Fibroblast of lung (primary cell): ENCODE measurements at regions not wholly inside any gene's neighbourhood (a gene's known extent, or its start where the extent isn't known, plus 50 kb on each side); places are given as distances from the start of the nearest gene placed in this dataset.

Source experiments
- DNase-seq, 2 donors: peaks; one replicate each; pipeline versions ENCODE4 v3.0.0 to v3.0.0-alpha.2; 2010; ENCODE audit warnings: low read depth in 2 of 2
- H2AFZ ChIP-seq: 2 replicates; pipeline ENCODE4 v1.5.1; 2012; ENCODE audit warnings: low read length, control low read depth, inconsistent platforms
- H3K27ac ChIP-seq: 2 replicates; pipeline ENCODE4 v1.5.1; 2011; ENCODE audit warnings: low read length, control low read depth; ENCODE audit not compliant: insufficient read depth
- H3K27me3 ChIP-seq: 2 replicates; pipeline ENCODE4 v1.5.1; 2011; ENCODE audit warnings: mild to moderate bottlenecking, low read length; ENCODE audit not compliant: control insufficient read depth, insufficient read depth
- H3K36me3 ChIP-seq: 2 replicates; pipeline ENCODE4 v1.5.1; 2011; ENCODE audit warnings: low read length; ENCODE audit not compliant: control insufficient read depth, insufficient read depth
- H3K4me1 ChIP-seq: 2 replicates; pipeline ENCODE4 v1.5.1; 2011; ENCODE audit warnings: low read length; ENCODE audit not compliant: control insufficient read depth, insufficient read depth; ENCODE audit errors: extremely low read depth
- H3K4me2 ChIP-seq: 2 replicates; pipeline ENCODE4 v1.5.1; 2011; ENCODE audit warnings: low read length, control low read depth; ENCODE audit not compliant: insufficient read depth; ENCODE audit errors: extremely low read depth
- H3K4me3 ChIP-seq, 4 experiments: fragments of 200-600 bp in 1 of 4; sonication (generic) in 1 of 4; replicated peaks in 1 of 4; 2 replicates each; pipeline ENCODE4 v1.5.1; 2011 to 2016; ENCODE audit warnings: low read length in 4 of 4, low read depth in 3 of 4, mild to moderate bottlenecking in 3 of 4, control low read depth in 2 of 4, inconsistent platforms in 1 of 4, mixed read lengths in 1 of 4; ENCODE audit not compliant: insufficient read depth in 1 of 4; ENCODE audit errors: control extremely low read depth in 1 of 4
- H3K79me2 ChIP-seq: 2 replicates; pipeline ENCODE4 v1.5.1; 2012; ENCODE audit warnings: mild to moderate bottlenecking, low read length, inconsistent platforms; ENCODE audit not compliant: control insufficient read depth, insufficient read depth
- H3K9ac ChIP-seq: 2 replicates; pipeline ENCODE4 v1.5.1; 2011; ENCODE audit warnings: mild to moderate bottlenecking, low read length, control low read depth; ENCODE audit not compliant: insufficient read depth
- H3K9me3 ChIP-seq: 2 replicates; pipeline ENCODE4 v1.5.1; 2012; ENCODE audit warnings: low read depth, low read length; ENCODE audit not compliant: control insufficient read depth, insufficient read depth
- H4K20me1 ChIP-seq: 2 replicates; pipeline ENCODE4 v1.5.1; 2011; ENCODE audit warnings: low read length; ENCODE audit not compliant: control insufficient read depth, insufficient read depth; ENCODE audit errors: extremely low read depth
- EZH2 ChIP-seq: IDR thresholded peaks from 2 replicates; pipeline ENCODE4 v1.5.1; 2012; ENCODE audit warnings: low read length, control low read depth, mild to moderate bottlenecking; ENCODE audit errors: missing control alignments
- TF ChIP-seq, protein P1 (sequence below), 2 donors: IDR thresholded peaks in 1 of 2; conservative IDR thresholded peaks in 1 of 2; 1 replicate in 1 of 2; 2 replicates in 1 of 2; pipeline ENCODE4 v1.5.1; 2011 to 2012; ENCODE audit warnings: low read length in 2 of 2, control low read depth in 1 of 2, inconsistent platforms in 1 of 2, low read depth in 1 of 2, mild to moderate bottlenecking in 1 of 2

DNA sequence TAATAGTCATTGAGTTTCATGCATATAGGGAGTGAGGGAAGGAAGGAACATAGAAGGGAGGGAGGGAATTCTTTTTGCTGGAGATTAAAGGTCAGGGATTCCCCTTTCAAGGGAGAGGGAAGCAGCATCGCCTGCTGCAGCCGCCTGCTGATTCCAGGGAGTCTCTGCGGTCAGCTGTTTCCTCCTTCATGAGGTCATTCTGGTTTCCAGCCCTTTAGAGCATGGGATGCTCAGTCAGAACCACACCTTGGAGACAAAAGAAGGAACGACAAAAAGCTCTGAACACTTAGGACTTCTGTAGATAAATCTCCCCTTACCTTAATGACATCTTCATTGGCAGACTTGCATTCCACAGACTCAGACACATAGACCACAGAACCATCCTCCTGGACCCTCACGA is 923.0 kb upstream of the TMEM132C start:
- DNase-seq = peak in 1 of 2 donors; percentile 25
- no peak overlapping the region for H2AFZ ChIP-seq
- H3K9ac ChIP-seq = no peak overlapping the region
- H3K27ac ChIP-seq = no peak overlapping the region
- TF ChIP-seq, protein P1, sequence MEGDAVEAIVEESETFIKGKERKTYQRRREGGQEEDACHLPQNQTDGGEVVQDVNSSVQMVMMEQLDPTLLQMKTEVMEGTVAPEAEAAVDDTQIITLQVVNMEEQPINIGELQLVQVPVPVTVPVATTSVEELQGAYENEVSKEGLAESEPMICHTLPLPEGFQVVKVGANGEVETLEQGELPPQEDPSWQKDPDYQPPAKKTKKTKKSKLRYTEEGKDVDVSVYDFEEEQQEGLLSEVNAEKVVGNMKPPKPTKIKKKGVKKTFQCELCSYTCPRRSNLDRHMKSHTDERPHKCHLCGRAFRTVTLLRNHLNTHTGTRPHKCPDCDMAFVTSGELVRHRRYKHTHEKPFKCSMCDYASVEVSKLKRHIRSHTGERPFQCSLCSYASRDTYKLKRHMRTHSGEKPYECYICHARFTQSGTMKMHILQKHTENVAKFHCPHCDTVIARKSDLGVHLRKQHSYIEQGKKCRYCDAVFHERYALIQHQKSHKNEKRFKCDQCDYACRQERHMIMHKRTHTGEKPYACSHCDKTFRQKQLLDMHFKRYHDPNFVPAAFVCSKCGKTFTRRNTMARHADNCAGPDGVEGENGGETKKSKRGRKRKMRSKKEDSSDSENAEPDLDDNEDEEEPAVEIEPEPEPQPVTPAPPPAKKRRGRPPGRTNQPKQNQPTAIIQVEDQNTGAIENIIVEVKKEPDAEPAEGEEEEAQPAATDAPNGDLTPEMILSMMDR (conservative IDR thresholded peaks at IDR 0.05 in 1 of 2, IDR thresholded peaks at IDR 0.05 in 1 of 2; ENCODE audit: low read depth in 1 of 2, low read length in 2 of 2) = no peak
- no peak for TF ChIP-seq EZH2
- H4K20me1 ChIP-seq = no peaks in the 10 kb centered on the region
- H3K79me2 ChIP-seq = no peaks in the 10 kb centered on the region
- H3K9me3 ChIP-seq = no peaks in the 10 kb centered on the region
- no peaks in the 10 kb centered on the region for H3K4me1 ChIP-seq
- no peak overlapping the region for H3K4me3 ChIP-seq
- no peak overlapping the region for H3K4me2 ChIP-seq
- H3K36me3 ChIP-seq = no peaks in the 10 kb centered on the region
- no peaks in the 10 kb centered on the region for H3K27me3 ChIP-seq

DNA sequence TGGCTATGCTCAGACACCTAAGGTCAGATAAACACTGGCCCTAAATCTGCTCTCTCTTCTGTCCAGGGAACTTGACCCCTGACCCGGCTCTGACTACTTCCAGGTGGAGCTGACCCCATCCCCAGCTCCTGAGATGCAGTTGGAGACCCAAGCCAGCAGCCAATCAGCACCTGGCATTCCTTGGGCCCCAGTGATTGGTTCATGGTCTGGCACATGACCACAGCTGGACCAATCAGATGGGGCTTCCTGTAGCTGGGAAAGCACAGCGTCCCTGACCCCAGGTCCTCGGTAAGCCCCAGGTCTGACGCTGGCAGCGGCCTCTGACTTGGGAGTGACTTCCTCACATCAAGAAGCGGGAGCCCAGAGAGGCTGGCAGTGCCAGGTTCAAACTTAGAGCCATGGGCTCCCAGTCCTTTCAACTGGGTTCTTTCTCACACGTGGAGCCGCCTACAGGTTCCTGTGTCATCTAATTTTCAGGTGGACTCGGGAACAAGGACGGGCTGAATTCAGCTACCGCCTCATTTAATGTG is 915.4 kb upstream of the TMEM132C start:
- Histone ChIP-seq H3K27me3 (no peaks in the 10 kb centered on the region), H3K9me3 (no peaks in the 10 kb centered on the region), H4K20me1 (no peaks in the 10 kb centered on the region), H3K4me1 (no peaks in the 10 kb centered on the region), H3K27ac (no peak overlapping the region), H2AFZ (no peak overlapping the region), H3K79me2 (no peaks in the 10 kb centered on the region), H3K36me3 (no peaks in the 10 kb centered on the region), H3K4me2 (no peak overlapping the region), H3K4me3 (no peak overlapping the region), H3K9ac (no peak overlapping the region)
- TF ChIP-seq, protein P1 (conservative IDR thresholded peaks at IDR 0.05 in 1 of 2, IDR thresholded peaks at IDR 0.05 in 1 of 2; ENCODE audit: low read depth in 1 of 2, low read length in 2 of 2) = no peak
- no peak for TF ChIP-seq EZH2
- no peak for DNase-seq

DNA sequence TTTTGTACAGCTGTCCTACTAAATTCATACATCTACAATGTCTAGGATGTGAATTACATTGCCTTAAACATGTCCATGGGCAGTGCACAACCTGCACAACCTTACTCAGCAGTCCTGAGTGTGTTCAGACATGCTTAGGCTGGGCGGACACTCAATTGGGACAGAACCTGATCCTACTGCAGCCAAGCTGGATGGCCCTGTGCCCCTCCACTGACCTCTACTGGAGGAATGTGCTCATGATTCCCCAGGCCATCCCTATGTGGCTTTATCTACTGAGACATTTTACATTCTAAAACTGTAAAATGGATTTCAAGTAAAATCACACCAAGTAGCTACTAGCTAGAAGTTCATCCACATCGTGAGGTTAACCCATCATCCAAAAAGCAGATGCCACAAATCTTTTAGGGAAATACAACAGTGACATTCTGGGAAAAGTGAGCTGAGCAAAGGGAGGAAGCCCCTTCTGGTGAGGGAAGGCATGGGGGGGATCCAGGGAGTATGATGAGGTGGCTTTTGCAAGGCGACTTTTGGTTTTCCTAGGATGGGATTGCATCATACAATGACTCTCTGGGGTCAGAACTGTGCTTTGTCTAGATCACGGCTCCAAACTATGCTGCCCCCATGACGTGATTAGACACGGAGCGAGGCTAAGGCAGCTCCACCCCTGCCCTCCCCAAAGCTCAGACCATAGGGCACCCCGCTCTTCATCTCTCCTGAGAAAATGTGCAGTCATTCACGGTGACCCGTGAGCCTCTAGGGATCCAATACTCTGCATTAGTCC is 911.7 kb upstream of the TMEM132C start:
- no peaks in the 10 kb centered on the region for H3K36me3 ChIP-seq
- peak in 1 of 2 donors; percentile 11 for DNase-seq
- TF ChIP-seq, protein P1 (conservative IDR thresholded peaks at IDR 0.05 in 1 of 2, IDR thresholded peaks at IDR 0.05 in 1 of 2; ENCODE audit: low read depth in 1 of 2, low read length in 2 of 2) = peak in 1 of 2 donors; percentile 55
- TF ChIP-seq EZH2 = no peak
- no peak overlapping the region for H3K4me3 ChIP-seq
- no peak overlapping the region for H3K4me2 ChIP-seq
- H3K27me3 ChIP-seq = no peaks in the 10 kb centered on the region
- no peak overlapping the region for H3K9ac ChIP-seq
- no peaks in the 10 kb centered on the region for H3K79me2 ChIP-seq
- no peaks in the 10 kb centered on the region for H3K4me1 ChIP-seq
- H3K9me3 ChIP-seq = no peaks in the 10 kb centered on the region
- no peaks in the 10 kb centered on the region for H4K20me1 ChIP-seq
- H2AFZ ChIP-seq = no peak overlapping the region
- H3K27ac ChIP-seq = no peak overlapping the region
